ENCODE measurements at regions not wholly inside any gene's neighbourhood (a gene's known extent, or its start where the extent isn't known, plus 50 kb on each side); places are given as distances from the start of the nearest gene placed in this dataset.
"Not testable (repeated sequence)": the region's sequence is repeated elsewhere in the genome, so short reads cannot be mapped to it uniquely, and the experiment has no call there.

GRCh38 chr13:58504202-58504700 is 872.7 kb downstream of the PCDH17 start:
- not testable (repeated sequence) for DNase-seq (ENCODE audit: low spot score)

GRCh38 chr13:58505262-58505920 is 873.8 kb downstream of the PCDH17 start:
- not testable (repeated sequence) for DNase-seq (ENCODE audit: low spot score)

- no peak for DNase-seq (ENCODE audit: low spot score)
Measured at GRCh38 chr13:58528351-58528750, 896.8 kb downstream of the PCDH17 start.

- no peak for DNase-seq (ENCODE audit: low spot score)
Measured at GRCh38 chr13:58531614-58532013, 900.1 kb downstream of the PCDH17 start.

- DNase-seq (ENCODE audit: low spot score) = no peak
Measured at GRCh38 chr13:58542530-58542929, 911.0 kb downstream of the PCDH17 start.

GRCh38 chr13:58547419-58547818 is 915.9 kb downstream of the PCDH17 start:
- DNase-seq (ENCODE audit: low spot score) = no peak

- no peak for DNase-seq (ENCODE audit: low spot score)
Measured at GRCh38 chr13:58566176-58566575, 934.6 kb downstream of the PCDH17 start.

- no peak for DNase-seq (ENCODE audit: low spot score)
Measured at GRCh38 chr13:58573743-58574142, 942.2 kb downstream of the PCDH17 start.

GRCh38 chr13:58574791-58575190 is 943.2 kb downstream of the PCDH17 start:
- DNase-seq (ENCODE audit: low spot score) = no peak

- no peak for DNase-seq (ENCODE audit: low spot score)
Measured at GRCh38 chr13:58579468-58579867, 947.9 kb downstream of the PCDH17 start.

GRCh38 chr13:58583966-58584365 is 952.4 kb downstream of the PCDH17 start:
- no peak for DNase-seq (ENCODE audit: low spot score)

GRCh38 chr13:58584610-58585009 is 953.1 kb downstream of the PCDH17 start:
- DNase-seq (ENCODE audit: low spot score) = no peak

GRCh38 chr13:58587183-58587582 is 955.6 kb downstream of the PCDH17 start:
- DNase-seq (ENCODE audit: low spot score) = no peak

- no peak for DNase-seq (ENCODE audit: low spot score)
Measured at GRCh38 chr13:58592052-58592451, 960.5 kb downstream of the PCDH17 start.

GRCh38 chr13:58592786-58593185 is 961.2 kb downstream of the PCDH17 start:
- DNase-seq (ENCODE audit: low spot score) = no peak

- no peak for DNase-seq (ENCODE audit: low spot score)
Measured at GRCh38 chr13:58594747-58595600, 963.4 kb downstream of the PCDH17 start.

- no peak for DNase-seq (ENCODE audit: low spot score)
Measured at GRCh38 chr13:58597552-58597951, 966.0 kb downstream of the PCDH17 start.

- DNase-seq (ENCODE audit: low spot score) = no peak
Measured at GRCh38 chr13:58598241-58598640, 966.7 kb downstream of the PCDH17 start.

- no peak for DNase-seq (ENCODE audit: low spot score)
Measured at GRCh38 chr13:58611117-58611516, 979.6 kb downstream of the PCDH17 start.

GRCh38 chr13:58617880-58618665 is 986.5 kb downstream of the PCDH17 start:
- DNase-seq (ENCODE audit: low spot score) = no peak

GRCh38 chr13:58619396-58620113 is 988.0 kb downstream of the PCDH17 start:
- DNase-seq (ENCODE audit: low spot score) = no peak

GRCh38 chr13:58620176-58620575 is 988.6 kb downstream of the PCDH17 start:
- DNase-seq (ENCODE audit: low spot score) = no peak

All from COLO829 (cell line).